GM19395 (cell line): ENCODE measurements at regions not wholly inside any gene's neighbourhood (a gene's known extent, or its start where the extent isn't known, plus 50 kb on each side); places are given as distances from the start of the nearest gene placed in this dataset.

Experiments
- ATAC-seq: cut with Tn5 transposase; IDR thresholded peaks from one replicate; pipeline ENCODE4 v1.9.1; 2021; ENCODE audit warnings: mild to moderate bottlenecking, moderate library complexity; ENCODE audit not compliant: unreplicated experiment

DNA sequence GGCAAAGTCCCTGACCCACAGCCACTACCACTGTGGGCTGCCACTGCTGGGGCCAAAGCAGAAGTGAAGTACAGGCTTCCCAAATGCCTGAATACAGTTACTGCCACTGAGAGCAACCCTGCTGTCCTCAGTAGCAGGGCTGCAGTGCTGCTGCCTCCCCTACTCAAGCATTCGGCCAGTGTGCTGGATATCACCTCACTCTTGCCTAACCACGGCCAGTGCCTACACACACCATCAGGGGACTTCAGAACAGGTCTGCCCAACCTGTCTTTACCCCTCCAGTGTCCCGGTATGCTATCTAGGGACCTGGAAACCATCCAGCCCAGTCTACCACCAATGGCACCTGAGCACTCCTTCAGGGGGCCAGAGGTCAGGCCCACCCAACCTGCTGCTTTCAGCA, 261.5 kb upstream of the COL8A1 start:
- ATAC-seq, result no peak

DNA sequence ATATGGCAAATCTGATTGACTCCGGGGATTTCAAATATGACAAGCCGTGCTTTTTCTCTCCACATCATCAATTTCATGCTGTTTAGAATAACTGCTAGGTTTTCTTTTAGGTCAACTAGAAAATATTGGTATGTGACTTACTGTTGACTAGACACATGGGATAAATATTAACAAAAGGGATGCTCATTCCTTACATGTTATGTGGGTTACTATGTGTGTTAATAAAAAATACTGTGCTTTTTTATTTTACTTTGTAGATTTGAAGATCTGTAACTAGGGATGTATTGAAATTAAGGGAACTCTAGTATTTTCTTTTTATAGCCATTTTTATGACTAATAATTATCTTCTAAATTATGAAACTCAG, 264.6 kb upstream of the COL8A1 start:
- ATAC-seq, result no peak

DNA sequence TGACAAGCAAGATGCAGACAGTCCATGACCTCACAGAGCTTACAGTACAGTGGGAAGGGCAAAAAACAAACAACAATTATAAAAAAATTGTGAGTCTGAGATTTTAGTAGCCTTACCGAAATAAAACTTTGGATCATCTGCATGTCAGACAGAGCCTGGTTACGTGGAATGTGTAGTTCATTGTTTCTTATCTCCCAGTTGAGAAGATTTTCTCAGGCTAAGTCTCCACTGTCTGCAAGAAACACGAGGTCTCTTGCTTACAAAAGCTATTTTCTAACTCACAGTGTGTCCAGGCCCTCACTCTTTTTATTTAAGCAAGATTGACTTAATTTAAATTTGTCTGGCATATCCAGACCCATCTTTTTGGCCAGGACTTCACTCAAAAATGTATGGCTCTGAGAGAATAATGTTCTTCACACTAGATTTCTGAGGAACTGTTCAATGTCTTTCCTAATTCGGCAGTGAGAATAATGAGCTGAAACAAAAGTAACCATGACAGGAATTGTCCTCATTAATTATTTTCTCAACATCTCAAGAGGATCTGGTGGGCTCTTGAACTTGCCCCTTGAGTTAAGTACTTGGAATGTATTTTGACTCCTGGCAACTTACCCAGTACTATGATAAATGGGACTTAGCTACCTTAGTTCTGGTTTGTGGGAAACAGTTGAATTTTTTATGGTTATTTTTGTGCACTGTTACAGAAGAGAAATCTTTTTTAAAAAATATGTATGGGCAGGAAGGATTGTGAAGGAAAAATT, 265.1 kb upstream of the COL8A1 start:
- ATAC-seq, result no peak

DNA sequence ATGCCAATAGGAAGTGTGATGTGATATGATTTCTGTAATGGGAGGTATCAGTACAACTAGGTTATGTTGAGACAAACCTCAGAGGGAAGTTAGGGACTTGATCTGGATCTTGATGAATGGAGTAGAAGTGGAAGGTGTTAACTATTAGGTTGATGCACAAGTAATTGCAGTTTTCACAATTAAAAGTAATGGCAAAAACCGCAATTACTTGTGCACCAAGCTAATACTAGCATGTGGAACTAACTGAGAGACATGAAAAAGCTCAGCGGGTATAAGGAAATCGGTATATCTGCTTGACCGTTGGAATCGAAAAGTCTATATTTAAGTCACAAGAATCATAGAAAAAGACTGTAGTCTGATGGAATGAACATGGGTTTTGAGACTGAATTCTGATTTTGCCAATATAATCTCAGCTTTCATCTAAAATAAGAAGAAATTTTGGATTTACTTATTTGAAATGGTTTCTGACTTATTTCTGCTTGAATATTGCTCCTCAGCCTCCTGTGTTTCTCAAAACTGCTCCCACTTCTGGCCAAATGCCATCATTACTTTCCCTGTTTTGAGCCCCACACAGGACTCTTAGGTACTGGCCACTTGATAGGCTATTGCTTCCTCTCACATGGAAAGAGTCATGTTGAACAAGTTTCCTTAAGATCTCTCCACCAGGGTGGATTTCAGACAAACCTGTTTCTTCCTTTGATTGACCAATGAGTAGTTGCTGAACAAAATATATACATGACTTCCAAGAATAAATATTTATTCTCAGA, 271.5 kb upstream of the COL8A1 start:
- no peak for ATAC-seq

DNA sequence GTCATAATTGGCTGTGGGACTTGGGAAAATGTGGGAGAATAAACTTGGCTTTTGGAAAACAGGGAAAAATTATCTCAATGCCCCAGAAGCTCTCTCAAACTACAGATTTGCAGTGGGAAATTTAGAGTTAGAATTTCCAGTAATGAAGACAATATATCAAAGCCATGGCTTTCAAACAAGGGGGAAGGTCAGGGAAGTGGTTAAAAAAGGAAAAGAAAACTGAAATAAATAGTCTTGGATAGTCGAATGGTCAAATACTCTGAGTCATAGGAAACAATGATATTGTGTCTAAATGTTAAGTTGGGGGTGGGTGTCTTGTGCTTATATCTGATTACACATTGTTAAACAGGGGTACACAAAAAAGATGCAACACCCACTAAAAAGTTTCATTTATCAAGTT, 272.4 kb upstream of the COL8A1 start:
- no peak for ATAC-seq

DNA sequence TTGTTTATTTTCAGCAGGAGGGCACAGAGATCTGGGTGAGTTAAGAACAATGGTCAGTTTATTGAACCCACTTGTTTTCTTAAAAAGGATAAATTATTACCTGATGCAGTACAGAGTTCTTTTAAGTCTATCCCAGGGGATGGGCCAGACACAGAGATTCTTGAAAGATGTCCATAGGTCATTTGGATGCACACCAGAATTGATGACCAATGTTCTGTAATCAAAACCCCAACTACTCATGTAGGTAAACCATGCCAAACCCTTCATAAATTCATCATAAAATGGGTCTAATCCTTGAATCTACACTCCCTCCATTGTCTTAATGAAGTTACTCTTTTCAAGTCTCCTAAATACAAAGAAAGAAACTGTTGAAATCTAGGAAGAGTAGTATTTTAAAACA, 273.0 kb upstream of the COL8A1 start:
- ATAC-seq, result no peak

DNA sequence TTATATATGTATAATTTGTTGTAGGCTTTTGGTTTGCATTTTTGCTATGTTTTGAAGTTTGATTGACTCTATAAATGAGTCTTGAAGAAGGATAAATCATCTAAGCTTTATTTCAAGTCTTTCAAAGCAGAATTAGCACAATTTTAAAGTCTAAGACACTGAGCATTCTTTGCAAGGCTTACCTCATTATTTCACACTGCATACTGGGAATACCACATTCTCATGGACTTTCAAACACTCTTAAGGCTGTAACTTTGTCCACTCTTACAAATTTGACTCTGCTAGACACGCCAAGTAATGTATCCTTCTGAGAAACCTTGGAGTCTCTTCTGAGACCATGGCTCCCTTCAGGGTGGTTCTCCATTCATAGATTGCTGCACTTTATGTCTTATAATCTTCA, 281.3 kb upstream of the COL8A1 start:
- no peak for ATAC-seq

DNA sequence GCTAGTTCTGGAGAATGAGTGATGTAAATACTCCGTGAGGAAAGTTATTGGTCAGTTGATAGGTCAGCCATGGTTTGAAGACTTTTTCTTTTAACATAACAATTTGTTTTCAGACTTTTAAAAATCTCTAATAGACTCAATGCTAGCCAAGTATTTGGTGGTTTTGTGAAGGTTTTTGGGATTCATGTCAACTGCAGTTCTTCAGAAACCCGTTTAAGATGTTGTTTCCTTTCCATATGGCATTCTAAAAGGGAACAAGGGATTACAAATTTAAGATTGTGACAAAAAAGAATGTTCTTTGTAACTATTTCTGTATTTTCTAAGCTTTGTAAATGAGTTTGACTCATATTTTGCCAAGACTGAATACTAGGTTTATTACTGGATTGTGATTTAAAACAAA, 281.7 kb upstream of the COL8A1 start:
- ATAC-seq, result no peak

DNA sequence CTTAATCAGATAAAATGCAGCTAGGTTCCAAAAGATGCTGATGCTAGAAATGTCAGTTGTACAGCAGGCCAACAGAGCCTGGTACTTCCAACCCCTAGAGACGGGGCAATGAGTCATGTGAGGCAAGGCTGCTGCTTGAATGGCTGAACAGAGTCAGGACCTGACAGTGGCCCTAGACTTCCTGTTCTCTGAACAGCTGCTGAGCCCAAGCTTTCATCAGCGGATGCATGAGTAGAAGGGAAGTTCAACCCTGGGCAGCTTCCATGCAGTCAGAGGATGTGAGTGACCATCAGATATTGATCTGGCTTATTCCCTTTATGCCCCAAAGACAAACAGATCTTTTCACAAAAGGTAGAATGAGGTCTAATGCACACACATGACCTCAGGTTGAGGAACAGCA, 282.9 kb upstream of the COL8A1 start:
- no peak for ATAC-seq

DNA sequence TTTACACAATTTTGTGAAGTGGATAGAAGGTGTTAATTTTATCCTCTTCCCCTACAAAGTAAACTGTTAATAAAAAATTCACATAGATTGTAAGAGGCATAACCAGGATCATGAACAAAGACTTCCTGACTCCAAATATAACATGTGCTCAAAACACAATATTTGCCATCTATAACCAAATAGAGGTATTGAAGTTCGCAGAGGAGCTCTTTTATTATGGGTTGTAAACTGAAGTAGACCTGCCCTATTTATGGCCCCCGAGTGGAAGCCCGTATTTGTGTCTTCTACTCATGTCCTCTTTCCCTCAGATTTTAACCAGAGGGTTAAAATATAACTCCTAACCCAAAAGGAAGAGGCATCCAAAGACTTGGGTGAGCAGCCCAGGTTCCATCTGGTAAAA, 285.6 kb upstream of the COL8A1 start:
- no peak for ATAC-seq

DNA sequence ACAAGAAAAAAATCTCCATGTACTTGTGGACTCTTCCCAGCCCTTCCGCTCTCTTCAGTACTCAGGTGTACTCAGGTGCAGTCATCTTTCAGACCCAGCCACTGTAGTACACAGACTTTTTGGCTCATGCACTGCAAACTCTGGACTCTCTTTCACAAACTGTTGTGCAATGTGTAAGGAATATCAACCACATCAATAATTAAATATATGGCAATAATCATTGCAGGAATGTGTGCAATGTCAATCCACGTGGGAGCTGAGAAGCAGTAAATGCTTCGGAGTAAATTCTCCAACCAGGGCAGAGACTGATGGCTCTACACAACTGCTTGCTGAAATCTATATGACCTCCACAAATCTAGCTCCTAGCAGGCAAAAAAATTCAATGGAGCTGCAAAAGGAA, 287.3 kb upstream of the COL8A1 start:
- no peak for ATAC-seq

DNA sequence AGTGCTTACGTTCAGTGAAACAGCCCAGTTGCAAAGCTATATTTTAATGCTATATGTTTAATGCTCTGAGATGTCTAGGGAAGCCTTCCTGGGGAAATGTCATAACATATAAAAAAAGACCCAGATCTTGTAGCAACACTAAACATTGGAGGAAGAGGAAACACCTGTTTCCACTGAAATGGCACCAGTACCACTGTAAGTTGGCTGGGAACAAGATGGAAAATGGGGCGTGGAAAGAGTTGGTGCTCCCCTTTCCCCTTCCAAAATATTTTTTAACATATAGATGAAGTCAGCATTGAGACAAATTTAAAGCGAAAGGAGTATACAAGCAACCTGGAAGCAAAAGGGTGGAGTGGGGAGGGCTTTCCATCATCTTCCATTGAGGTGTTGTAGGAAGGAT, 289.9 kb upstream of the COL8A1 start:
- no peak for ATAC-seq

DNA sequence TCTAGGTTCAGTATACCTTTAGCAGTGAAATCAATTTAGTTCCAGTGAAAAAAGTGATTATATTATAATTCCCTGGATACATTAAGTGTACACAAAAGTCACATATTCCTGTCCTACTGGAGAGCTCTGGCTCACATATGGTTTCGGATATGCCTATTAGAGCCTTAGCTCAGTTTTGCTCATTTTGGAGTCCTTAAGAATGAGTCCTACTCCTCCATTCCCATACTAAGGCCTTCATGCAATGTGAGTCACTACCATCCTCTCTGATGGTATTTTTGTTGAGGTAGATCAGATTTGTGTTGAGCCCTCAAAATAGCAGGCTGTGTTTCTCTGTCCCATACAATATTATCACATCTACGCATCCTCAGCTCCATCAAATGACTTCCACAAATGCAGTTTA, 294.2 kb upstream of the COL8A1 start:
- no peak for ATAC-seq

DNA sequence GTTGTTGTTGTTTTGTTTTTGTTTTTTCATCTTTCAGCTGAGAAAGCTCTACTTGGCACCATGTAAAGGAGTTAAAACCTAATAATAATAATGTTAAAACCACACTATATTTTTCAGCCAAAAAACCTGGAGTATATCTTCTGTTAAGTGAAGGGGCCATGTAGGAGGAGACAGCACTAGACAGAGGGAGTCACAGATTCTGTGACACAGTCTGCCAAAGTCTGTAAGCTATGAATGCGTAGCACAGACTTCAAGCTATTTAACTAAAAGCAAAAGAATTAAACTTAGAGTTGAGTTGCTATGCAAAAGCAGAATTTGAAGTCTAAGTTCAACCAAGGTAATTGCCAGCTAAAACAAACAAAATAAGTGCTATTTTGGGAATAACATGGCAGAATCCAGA, 296.0 kb upstream of the COL8A1 start:
- no peak for ATAC-seq

DNA sequence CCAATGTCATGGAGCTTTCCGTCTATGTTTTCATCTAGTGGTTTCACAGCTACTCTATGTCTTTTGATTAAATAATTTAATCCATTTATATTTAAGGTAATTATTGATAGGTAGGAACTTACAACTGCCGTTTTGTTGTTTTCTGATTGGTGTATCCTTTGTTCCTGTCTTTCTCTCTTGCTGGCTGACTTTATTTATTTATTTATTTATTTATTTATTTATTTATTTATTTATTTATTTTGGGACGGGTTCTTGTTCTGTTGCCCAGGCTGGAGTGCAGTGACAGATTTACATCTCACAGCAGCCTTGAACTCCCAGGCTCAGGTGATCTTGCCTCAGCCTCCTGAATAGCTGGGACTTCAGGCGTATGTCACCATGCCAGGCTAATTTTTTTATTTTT, 299.2 kb upstream of the COL8A1 start:
- no peak for ATAC-seq

DNA sequence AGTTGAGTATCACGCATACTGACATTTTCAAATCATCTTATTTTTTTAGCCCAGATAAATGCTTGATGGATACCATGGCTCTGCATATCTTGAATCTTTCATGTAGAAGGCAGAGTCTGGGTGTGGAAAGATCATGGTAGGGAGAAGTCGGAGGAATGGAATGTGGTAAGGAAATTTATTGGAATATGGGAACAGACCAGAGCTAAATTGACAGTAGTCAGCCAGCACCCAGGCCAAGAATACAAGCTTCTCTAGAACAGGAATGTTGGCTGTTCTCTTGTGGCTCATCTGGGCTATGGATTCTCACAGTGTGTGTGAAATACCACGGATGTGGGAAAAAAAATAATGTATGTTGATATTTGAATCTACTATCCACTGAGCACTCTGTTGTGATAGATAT, 305.7 kb upstream of the COL8A1 start:
- no peak for ATAC-seq

DNA sequence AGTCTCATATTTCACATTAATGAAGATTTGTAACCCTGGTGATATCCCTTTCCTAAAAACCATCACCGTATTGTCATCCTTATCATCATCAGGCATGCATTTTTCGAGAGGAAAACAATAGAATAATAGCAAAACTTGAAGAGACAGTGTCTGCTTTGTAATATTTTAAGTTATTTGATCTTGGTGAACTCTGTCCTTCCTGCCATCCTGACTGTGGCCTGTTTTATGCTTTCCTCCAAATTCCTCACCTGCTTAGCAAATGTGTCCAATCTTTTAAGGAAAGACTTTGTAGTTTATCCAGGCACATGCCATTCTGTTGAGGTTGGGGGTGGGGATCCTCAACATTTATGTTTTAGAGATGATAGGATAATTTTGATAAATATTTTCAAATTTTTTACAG, 306.1 kb upstream of the COL8A1 start:
- no peak for ATAC-seq

DNA sequence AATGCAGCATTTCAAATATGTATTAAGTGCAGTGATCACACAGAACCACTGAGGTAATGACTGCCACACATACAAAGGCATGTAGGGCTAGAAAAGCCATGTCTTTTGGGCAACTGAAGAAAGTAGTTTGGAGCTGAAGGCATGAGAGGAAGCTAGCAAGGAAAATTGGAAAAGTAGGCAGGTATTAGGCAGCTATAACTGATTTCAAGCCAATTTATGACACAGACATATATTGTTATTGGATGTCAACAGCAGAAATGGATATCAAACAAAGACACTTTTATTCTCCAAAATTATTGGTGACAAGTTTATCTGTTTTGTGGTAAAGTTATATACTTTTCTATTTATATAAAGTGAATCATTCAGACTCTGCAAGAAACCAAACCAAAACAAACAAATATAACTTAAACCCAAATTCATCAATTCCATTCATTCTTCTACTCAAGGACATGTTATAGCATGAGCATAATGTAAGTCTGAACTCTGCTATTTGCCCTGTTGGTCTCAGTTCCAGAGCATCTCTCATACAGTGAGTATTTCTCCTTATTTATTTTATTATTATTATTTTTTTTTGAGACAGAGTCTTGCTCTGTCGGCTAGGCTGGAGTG, 307.4 kb upstream of the COL8A1 start:
- ATAC-seq, result no peak

DNA sequence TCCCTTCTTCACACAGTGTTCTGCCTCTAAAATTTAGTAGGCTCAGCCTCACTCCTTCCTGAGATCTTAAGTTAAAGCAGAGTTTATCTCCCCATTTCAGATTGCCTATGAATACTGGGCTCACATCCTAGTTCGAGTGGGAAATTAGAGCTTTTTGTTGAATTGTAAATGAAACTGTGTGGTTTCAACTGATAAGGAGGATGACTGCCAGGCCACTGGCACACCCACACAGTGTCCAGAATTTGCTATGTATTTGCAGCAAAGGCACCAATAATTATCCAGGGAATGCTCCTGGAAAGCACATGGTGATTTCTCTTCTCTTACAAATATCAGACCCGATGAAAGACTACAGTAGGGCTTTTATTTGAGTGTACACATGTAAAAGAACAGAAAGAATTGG, 308.1 kb upstream of the COL8A1 start:
- no peak for ATAC-seq

DNA sequence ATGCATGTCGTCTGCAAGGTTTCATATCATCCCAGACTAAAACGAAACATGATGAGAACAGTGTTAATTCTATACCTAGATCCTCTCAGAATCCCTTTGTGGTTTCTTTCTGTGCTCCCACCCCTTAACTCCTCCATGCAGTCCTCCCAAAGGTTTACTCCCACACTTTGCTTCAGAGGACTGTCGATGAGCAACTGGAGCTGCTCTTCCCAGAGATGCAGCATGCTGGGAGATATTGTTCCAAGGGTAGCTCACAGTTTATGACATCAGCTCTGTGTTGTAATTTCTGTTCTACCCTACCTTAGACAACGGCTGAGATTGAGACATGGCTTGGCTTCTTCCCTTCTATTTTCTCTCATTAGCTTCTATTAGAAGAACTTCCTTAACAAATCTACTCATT, 313.0 kb upstream of the COL8A1 start:
- no peak for ATAC-seq

DNA sequence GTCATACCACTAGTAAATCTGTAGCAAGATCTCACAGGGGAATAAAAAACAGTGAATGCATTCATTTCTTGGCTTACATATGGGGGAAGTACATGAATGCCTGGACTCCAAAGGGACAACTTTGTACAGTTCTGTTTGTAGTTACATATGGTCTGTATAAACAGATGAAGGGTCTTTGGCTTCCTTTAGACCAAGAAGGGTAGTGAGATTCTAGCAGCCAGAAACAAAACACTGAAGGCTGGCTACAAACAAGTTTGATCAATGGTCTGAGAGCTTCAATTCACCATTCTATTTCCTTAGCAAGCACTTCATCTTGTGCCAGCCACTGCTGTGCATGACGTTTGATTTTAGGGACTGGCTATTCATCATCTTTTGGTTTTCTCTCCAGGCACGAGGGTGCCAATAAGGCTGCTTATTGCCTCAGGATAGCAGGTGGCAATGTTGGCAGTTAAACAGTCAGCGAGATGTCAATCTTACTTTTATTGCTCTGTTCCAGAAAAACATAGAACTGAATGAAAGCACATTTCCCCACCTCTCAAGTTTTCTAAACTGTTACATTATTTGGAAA, 313.7 kb upstream of the COL8A1 start:
- ATAC-seq, result no peak

DNA sequence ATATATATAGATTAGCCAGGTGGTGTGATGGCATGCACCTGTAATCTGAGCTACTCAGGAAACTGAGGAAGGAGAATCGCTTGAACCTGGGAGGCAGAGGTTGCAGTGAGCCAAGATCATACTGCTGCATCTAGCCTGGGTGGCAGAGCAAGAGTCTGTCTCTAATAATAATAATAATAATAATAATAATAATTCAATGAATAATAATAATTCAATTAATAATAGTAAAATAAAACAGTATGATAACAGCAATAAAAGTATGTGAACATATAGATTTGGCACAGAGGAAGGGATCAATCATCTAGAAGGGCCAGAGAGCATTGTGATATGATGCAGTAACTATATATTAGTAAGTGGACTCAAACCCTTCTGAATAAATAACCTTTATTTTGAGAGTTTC, 314.5 kb upstream of the COL8A1 start:
- ATAC-seq, result no peak
